ENCODE measurements at regions not wholly inside any gene's neighbourhood (a gene's known extent, or its start where the extent isn't known, plus 50 kb on each side); places are given as distances from the start of the nearest gene placed in this dataset.

DNA sequence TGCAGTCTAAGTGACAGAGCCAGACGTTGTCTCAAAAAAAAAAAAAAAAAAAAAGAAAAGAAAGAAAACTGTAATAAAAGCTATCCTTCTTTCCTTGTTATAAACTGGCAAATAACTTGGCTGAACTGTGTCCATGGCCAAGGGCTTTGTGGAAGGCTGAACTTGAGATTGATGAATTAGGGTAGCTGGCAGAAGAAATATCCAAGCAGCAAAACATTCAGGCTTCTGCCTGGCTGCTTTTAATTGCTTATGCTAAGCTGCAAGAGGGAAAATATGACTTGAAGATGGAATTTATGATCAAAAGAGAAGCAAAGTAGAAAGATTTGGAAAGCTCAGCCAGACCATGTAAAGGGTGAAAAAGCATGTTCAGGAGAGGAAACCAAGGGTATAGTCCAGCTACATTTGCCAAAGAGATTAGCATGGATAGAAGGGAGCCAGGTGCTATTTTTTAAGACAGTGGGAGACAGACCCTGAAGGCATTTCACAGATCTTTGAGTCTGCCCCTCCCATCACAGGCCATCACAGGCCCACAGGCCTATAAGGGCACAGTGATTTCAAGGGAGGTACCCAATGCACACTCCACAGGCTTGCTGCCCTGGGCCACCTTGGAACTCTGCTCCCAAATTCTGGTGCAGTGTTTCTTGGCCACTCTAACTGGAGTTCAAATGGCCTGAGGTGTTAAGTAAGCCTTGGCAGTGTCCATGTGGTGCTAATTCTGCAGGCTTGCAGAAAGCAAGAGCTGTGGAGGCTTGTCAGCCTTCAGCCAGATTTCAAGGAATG lies 226.0 kb downstream of the AEBP2 start:
- DNase-seq, result no peak

DNA sequence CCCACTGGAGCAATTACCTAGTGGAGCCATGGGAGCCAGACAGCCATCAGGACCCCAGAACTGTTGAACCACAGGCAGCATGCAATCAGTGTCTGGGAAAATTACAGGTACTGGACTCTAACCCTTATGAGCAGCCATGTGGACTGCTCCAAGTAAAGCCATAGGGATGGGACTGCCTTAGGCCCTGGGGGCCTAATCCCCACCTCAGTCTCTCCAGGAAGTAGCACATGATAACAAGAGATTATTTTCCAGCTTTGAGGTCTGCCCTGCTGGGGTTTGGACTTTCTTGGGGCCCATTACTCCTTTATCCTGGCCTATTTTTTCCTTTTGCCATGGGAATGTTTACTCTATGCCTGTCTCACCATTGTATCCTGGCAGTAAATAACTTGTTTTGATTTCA lies 226.8 kb downstream of the AEBP2 start:
- Histone ChIP-seq H3K36me3 (ENCODE audit: control insufficient read depth, insufficient read depth, low read length) (no peaks in the 10 kb centered on the region), H3K27me3 (replicated peaks; ENCODE audit: control insufficient read depth, insufficient read depth, low read length) (no peaks in the 10 kb centered on the region), H3K4me3 (ENCODE audit: low read depth, low read length) (no peak overlapping the region), H3K9me3 (no peaks in the 10 kb centered on the region), H3K4me1 (no peaks in the 10 kb centered on the region)
- POLR2A ChIA-PET, result no interaction called here
- Mint-ChIP-seq H3K4me1 (ENCODE audit: low read depth, unreplicated experiment) (no peaks in the 10 kb centered on the region), H3K9me3 (ENCODE audit: unreplicated experiment) (no peaks in the 10 kb centered on the region), H3K36me3 (ENCODE audit: insufficient read depth, unreplicated experiment) (no peaks in the 10 kb centered on the region), H3K4me3 (ENCODE audit: unreplicated experiment) (no peak overlapping the region), H3K27ac (ENCODE audit: unreplicated experiment) (no peak overlapping the region), H3K27me3 (ENCODE audit: insufficient read depth, unreplicated experiment) (peaks cover 4% of the 10 kb centered on the region)
- intact Hi-C loops (cut with micrococcal nuclease; ENCODE audit: unreplicated experiment), result no loop called here
- CTCF ChIA-PET, result no interaction called here
- DNase-seq, result no peak
- no TSS peak for BruUV-seq (replicated peaks)
- TF ChIP-seq, protein P1, sequence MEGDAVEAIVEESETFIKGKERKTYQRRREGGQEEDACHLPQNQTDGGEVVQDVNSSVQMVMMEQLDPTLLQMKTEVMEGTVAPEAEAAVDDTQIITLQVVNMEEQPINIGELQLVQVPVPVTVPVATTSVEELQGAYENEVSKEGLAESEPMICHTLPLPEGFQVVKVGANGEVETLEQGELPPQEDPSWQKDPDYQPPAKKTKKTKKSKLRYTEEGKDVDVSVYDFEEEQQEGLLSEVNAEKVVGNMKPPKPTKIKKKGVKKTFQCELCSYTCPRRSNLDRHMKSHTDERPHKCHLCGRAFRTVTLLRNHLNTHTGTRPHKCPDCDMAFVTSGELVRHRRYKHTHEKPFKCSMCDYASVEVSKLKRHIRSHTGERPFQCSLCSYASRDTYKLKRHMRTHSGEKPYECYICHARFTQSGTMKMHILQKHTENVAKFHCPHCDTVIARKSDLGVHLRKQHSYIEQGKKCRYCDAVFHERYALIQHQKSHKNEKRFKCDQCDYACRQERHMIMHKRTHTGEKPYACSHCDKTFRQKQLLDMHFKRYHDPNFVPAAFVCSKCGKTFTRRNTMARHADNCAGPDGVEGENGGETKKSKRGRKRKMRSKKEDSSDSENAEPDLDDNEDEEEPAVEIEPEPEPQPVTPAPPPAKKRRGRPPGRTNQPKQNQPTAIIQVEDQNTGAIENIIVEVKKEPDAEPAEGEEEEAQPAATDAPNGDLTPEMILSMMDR (IDR thresholded peaks at IDR 0.05; ENCODE audit: insufficient read depth in 1 of 2, low read depth in 1 of 2, low read length in 1 of 2, severe bottlenecking in 1 of 2, unreplicated experiment in 1 of 2), result no peak

More for the DNA sequence above, 226.0 kb downstream of the AEBP2 start:
- Mint-ChIP-seq H3K9me3 (ENCODE audit: unreplicated experiment) (no peaks in the 10 kb centered on the region), H3K27me3 (ENCODE audit: insufficient read depth, unreplicated experiment) (peaks cover 4% of the 10 kb centered on the region), H3K4me1 (ENCODE audit: low read depth, unreplicated experiment) (no peaks in the 10 kb centered on the region), H3K36me3 (ENCODE audit: insufficient read depth, unreplicated experiment) (no peaks in the 10 kb centered on the region), H3K4me3 (ENCODE audit: unreplicated experiment) (no peak overlapping the region), H3K27ac (ENCODE audit: unreplicated experiment) (no peak overlapping the region)
- Histone ChIP-seq H3K9me3 (no peaks in the 10 kb centered on the region), H3K36me3 (ENCODE audit: control insufficient read depth, insufficient read depth, low read length) (no peaks in the 10 kb centered on the region), H3K27me3 (replicated peaks; ENCODE audit: control insufficient read depth, insufficient read depth, low read length) (no peaks in the 10 kb centered on the region), H3K4me1 (no peaks in the 10 kb centered on the region), H3K4me3 (ENCODE audit: low read depth, low read length) (no peak overlapping the region)
- TF ChIP-seq, protein P1 (IDR thresholded peaks at IDR 0.05; ENCODE audit: insufficient read depth in 1 of 2, low read depth in 1 of 2, low read length in 1 of 2, severe bottlenecking in 1 of 2, unreplicated experiment in 1 of 2), result no peak
- no TSS peak for BruUV-seq (replicated peaks)
- intact Hi-C loops (cut with micrococcal nuclease; ENCODE audit: unreplicated experiment), result no loop called here
- ChIA-PET CTCF (interaction anchor here (0.6 kb wide), 1 partner anchor 379 kb away, joined by 3 read pairs; no protein-coding TSS in a partner anchor), POLR2A (no interaction called here)

DNA sequence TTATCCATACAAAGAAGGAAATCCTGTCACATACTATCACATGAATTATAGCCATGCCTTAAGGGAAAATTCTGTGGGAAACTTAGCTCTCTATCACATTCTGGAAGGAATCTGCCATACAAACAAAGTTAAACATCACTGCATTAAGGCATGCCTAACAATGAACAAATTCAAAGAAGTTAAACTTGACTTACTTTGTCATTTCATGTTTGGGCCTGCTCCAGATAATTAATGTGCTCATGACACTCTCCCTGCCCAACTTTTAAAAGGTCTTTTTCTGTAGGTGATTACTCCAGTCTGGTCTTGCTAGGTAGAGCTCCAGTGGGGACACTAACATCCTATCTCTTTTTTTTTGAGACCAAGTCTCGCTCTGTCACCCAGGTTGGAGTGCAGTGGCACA lies 230.5 kb downstream of the AEBP2 start:
- H3K9me3 Mint-ChIP-seq (ENCODE audit: unreplicated experiment), result no peaks in the 10 kb centered on the region
- intact Hi-C loops (cut with micrococcal nuclease; ENCODE audit: unreplicated experiment), result no loop called here
- Histone ChIP-seq H3K36me3 (ENCODE audit: control insufficient read depth, insufficient read depth, low read length) (no peaks in the 10 kb centered on the region), H3K4me1 (no peaks in the 10 kb centered on the region), H3K9me3 (no peaks in the 10 kb centered on the region), H3K27me3 (replicated peaks; ENCODE audit: control insufficient read depth, insufficient read depth, low read length) (no peaks in the 10 kb centered on the region), H3K4me3 (ENCODE audit: low read depth, low read length) (no peak overlapping the region)
- no peaks in the 10 kb centered on the region for H3K36me3 Mint-ChIP-seq (ENCODE audit: insufficient read depth, unreplicated experiment)
- H3K27ac Mint-ChIP-seq (ENCODE audit: unreplicated experiment), result no peak overlapping the region
- no peak overlapping the region for H3K4me3 Mint-ChIP-seq (ENCODE audit: unreplicated experiment)
- ChIA-PET POLR2A (no interaction called here), CTCF (interaction anchor here (0.6 kb wide), 1 partner anchor 69 kb away, joined by 9 read pairs; no protein-coding TSS in a partner anchor)
- TF ChIP-seq, protein P1 (IDR thresholded peaks at IDR 0.05; ENCODE audit: insufficient read depth in 1 of 2, low read depth in 1 of 2, low read length in 1 of 2, severe bottlenecking in 1 of 2, unreplicated experiment in 1 of 2), result no peak
- no TSS peak for BruUV-seq (replicated peaks)
- no peak for DNase-seq
- peaks cover 4% of the 10 kb centered on the region for H3K27me3 Mint-ChIP-seq (ENCODE audit: insufficient read depth, unreplicated experiment)
- no peaks in the 10 kb centered on the region for H3K4me1 Mint-ChIP-seq (ENCODE audit: low read depth, unreplicated experiment)
